SK-N-MC (cell line): ENCODE measurements at regions not wholly inside any gene's neighbourhood (a gene's known extent, or its start where the extent isn't known, plus 50 kb on each side); places are given as distances from the start of the nearest gene placed in this dataset.

Experiments
- DNase-seq: peaks from one replicate; pipeline ENCODE4 v3.0.0-alpha.2; 2011; ENCODE audit warnings: low read depth, low spot score
- H3K27ac ChIP-seq: fragments of 200-600 bp; sonication (generic); 2 replicates; pipeline ENCODE4 v1.5.1; 2016; ENCODE audit warnings: mixed run types
- H3K36me3 ChIP-seq: fragments of 200-600 bp; sonication (generic); 2 replicates; pipeline ENCODE4 v1.6.1; 2017; ENCODE audit warnings: antibody characterized with exemption, low read length, mixed read lengths; ENCODE audit not compliant: insufficient read depth
- H3K4me3 ChIP-seq: fragments of 200-600 bp; sonication (generic); 2 replicates; pipeline ENCODE4 v1.5.1; 2016
- H3K9ac ChIP-seq: fragments of 200-600 bp; sonication (generic); 2 replicates; pipeline ENCODE4 v1.8.0; 2017; ENCODE audit warnings: mixed run types, mixed read lengths; ENCODE audit not compliant: insufficient read length
- H3K9me3 ChIP-seq: fragments of 200-600 bp; sonication (generic); 2 replicates; pipeline ENCODE4 v1.6.1; 2017; ENCODE audit warnings: low read depth, mild to moderate bottlenecking, antibody characterized with exemption, low read length, moderate library complexity, mixed read lengths
- EZH2 ChIP-seq: fragments of 200-600 bp; sonication (generic); IDR thresholded peaks from one replicate; pipeline ENCODE4 v1.6.1; 2017; ENCODE audit warnings: antibody characterized with exemption
- FOXP2 ChIP-seq: optimal IDR thresholded peaks from 2 replicates; pipeline ENCODE3; 2011; ENCODE audit warnings: mild to moderate bottlenecking, moderate library complexity; ENCODE audit not compliant: insufficient read depth; ENCODE audit errors: extremely low read length, control extremely low read depth
- POLR2AphosphoS5 ChIP-seq: IDR thresholded peaks from 2 replicates; pipeline ENCODE4 v1.6.1; 2012; ENCODE audit warnings: mild to moderate bottlenecking, low read depth, low read length, borderline replicate concordance

DNA sequence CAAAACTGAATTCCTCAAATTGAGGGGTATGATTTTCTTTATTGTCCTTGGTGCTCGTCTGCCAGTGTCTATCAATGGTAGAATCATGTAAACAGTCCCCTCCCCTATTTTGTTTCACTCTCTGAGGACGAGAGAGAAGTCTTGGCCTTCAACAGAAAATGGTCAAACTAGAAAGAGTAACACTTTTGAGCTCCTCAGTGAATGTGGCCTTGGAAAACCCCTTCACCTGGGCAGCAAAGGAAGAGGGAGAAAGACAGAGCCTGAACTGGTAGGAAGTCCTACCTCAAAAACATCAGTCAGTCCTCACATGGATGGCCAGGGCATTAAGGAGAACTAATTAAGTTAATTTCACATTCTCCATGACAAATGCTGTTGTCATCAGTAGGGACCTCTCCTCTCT is 86.1 kb upstream of the TOP3B start:
- no peak overlapping the region for H3K27ac ChIP-seq
- no peak overlapping the region for H3K9ac ChIP-seq
- no peak overlapping the region for H3K4me3 ChIP-seq
- TF ChIP-seq EZH2 (no peak), FOXP2 (no peak), POLR2AphosphoS5 (no peak)
- no peaks in the 10 kb centered on the region for H3K36me3 ChIP-seq
- no peaks in the 10 kb centered on the region for H3K9me3 ChIP-seq
- DNase-seq = no peak

GRCh38 chr22:22068025-22068424 is 85.4 kb upstream of the TOP3B start:
- TF ChIP-seq POLR2AphosphoS5 (no peak), FOXP2 (no peak), EZH2 (no peak)
- no peak overlapping the region for H3K9ac ChIP-seq
- no peak overlapping the region for H3K27ac ChIP-seq
- H3K4me3 ChIP-seq = no peak overlapping the region
- no peaks in the 10 kb centered on the region for H3K36me3 ChIP-seq
- H3K9me3 ChIP-seq = no peaks in the 10 kb centered on the region
- DNase-seq = no peak

GRCh38 chr22:22067192-22067591 is 84.6 kb upstream of the TOP3B start:
- no peak overlapping the region for H3K9ac ChIP-seq
- no peak overlapping the region for H3K4me3 ChIP-seq
- no peaks in the 10 kb centered on the region for H3K36me3 ChIP-seq
- no peak for DNase-seq
- no peaks in the 10 kb centered on the region for H3K9me3 ChIP-seq
- no peak overlapping the region for H3K27ac ChIP-seq
- TF ChIP-seq FOXP2 (no peak), POLR2AphosphoS5 (no peak), EZH2 (no peak)

DNA sequence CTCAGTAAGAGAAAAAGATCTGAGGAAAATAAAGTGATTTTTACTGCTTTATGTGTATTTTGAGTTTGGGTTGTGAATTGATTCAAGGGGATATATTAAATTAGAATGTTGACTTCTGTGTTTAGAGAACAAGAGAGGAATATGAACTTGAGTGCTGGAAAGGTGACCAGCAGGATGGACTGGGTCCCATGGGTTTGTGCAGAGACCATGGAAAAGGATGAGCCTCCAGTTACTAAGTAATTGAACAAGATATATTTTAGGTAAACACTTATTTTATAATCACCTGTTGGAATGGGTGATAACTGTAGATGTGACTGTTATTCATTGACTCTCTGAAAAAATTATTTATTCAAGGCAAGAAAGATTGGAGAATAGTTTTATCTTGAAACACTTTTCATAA is 82.0 kb upstream of the TOP3B start:
- no peak for DNase-seq
- Histone ChIP-seq H3K36me3 (no peaks in the 10 kb centered on the region), H3K4me3 (no peak overlapping the region), H3K9me3 (no peaks in the 10 kb centered on the region), H3K27ac (no peak overlapping the region), H3K9ac (no peak overlapping the region)
- TF ChIP-seq POLR2AphosphoS5 (no peak), FOXP2 (no peak), EZH2 (no peak)

- Histone ChIP-seq H3K36me3 (no peaks in the 10 kb centered on the region), H3K9ac (no peak overlapping the region), H3K27ac (no peak overlapping the region), H3K4me3 (no peak overlapping the region), H3K9me3 (no peaks in the 10 kb centered on the region)
- no peak for DNase-seq
- no peak for TF ChIP-seq EZH2
- TF ChIP-seq FOXP2 = no peak
- no peak for TF ChIP-seq POLR2AphosphoS5
These were observed 79.8 kb upstream of the TOP3B start for GRCh38 chr22:22062306-22062793.

GRCh38 chr22:22061085-22062077 is 78.8 kb upstream of the TOP3B start:
- Histone ChIP-seq H3K9me3 (no peaks in the 10 kb centered on the region), H3K4me3 (peak overlapping the region; percentile 18; the same call in 1 of the 2 replicates), H3K9ac (no peak overlapping the region), H3K27ac (no peak overlapping the region), H3K36me3 (no peaks in the 10 kb centered on the region)
- no peak for TF ChIP-seq FOXP2
- no peak for TF ChIP-seq EZH2
- no peak for TF ChIP-seq POLR2AphosphoS5
- peak; percentile 47 for DNase-seq

DNA sequence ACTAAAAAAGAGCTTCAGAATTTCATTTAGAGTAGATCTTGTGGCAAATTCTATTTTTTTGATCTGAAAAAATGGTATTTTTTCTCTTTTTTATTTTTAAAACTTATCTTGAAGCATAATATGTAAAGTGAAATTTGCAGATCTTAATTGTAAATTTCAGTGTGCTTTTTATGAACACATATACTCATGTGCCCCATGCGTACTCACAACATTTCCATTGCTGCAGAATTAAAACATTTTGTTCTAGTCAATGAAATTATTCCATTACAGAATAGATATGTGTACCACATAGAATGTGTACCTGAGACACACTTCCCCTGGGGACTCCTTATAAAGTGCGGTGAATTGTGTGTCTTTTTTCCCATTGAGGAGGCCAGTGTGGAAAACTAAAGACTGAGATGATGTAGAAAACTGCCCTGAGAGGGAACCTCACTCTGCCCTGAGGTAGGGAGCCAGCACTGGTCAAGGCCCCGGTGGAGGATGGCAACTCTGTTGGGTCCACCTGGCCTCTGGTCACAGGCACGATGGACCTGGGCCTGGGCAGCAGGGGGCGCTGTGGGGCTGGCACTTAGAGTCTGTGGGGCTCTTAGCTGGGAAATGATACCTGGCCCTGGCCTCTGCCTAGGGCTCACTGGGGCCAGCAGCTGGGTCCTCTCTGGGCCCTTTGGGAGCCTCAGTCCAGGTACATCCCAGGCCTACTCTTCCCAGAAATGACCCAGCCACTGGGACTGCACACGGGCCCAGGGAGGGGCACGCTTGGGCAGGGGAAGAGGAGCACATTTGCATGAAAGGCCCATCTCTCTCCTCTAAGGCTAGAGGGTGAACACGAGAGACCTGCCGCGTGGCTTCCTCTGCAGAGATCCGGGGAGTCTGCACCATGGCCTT is 77.9 kb upstream of the TOP3B start:
- no peak for DNase-seq
- Histone ChIP-seq H3K36me3 (no peaks in the 10 kb centered on the region), H3K9ac (no peak overlapping the region), H3K27ac (no peak overlapping the region), H3K9me3 (no peaks in the 10 kb centered on the region), H3K4me3 (no peak overlapping the region)
- TF ChIP-seq POLR2AphosphoS5 (no peak), FOXP2 (no peak), EZH2 (no peak)

GRCh38 chr22:22059291-22060002 is 76.9 kb upstream of the TOP3B start:
- Histone ChIP-seq H3K4me3 (no peak overlapping the region), H3K27ac (no peak overlapping the region), H3K9ac (no peak overlapping the region), H3K9me3 (no peaks in the 10 kb centered on the region), H3K36me3 (no peaks in the 10 kb centered on the region)
- no peak for TF ChIP-seq POLR2AphosphoS5
- no peak for TF ChIP-seq EZH2
- no peak for TF ChIP-seq FOXP2
- no peak for DNase-seq
